Head of caudate nucleus (tissue), 42 donors: ENCODE measurements at regions not wholly inside any gene's neighbourhood (a gene's known extent, or its start where the extent isn't known, plus 50 kb on each side); places are given as distances from the start of the nearest gene placed in this dataset.

Experiments
- DNase-seq, 42 donors: peaks; one replicate each; pipeline versions ENCODE4 v3.0.0 to v3.0.0-alpha.2; 2020 to 2021; ENCODE audit warnings: mixed read lengths in 7 of 42
- intact Hi-C: fragments of 100-400 bp; cut with DNase I; formaldehyde crosslinking; loops from one replicate; pipeline ENCODE4 v1.15.0; 2022

DNA sequence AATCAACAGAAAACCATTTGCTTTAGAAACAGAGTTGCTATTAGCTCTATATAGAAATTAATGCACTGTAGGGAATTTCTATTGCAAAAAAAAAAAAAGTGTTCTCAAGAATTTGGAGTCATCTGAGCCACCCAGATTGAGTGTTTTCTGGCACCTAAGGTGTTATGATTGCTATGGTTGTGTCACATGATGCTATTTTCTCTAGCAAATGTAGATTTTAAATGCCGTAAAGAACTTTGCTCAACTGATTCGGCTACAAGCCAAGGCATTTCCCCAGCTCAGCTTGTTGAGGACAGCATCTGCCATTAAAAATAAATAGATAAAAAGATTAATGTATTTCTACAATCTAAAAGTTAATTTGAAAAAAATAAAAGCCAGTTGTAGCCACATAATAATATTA lies 712.8 kb downstream of the FAT4 start:
- intact Hi-C loops, result no loop called here
- no peak for DNase-seq

GRCh38 chr4:126028876-126029275 lies 714.1 kb downstream of the FAT4 start:
- DNase-seq, result no peak
- intact Hi-C loops, result no loop called here

GRCh38 chr4:126037231-126037630 lies 722.5 kb downstream of the FAT4 start:
- DNase-seq, result no peak
- intact Hi-C loops, result no loop called here

DNA sequence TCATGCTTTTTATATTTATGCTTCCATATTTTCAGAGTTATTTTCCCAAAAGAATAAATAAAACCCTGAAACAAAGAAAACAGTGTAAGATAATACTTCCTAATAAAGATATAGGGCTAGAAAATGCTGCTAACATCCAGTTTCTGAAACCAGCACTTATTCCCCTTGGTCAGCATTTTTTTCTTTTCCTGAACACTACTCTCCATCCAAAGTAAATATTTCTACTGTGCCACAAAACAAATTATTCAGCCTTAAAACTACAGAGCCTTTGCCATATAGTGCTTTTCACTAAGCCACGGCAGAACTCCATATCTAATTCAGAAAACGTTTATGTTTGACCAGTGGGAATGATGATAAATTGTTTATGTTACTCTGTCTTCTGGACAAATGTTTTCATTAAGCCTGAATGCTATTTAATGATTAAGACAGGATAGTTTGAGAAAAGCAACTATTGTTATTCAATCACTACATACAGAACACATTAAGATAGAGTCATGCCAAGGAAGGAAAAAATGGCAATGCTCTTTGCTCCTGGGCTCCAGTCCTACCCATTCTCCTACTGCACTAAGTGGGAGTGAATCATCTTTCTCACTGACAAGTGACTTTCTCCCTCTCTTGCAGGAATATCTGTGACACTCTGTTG lies 723.9 kb downstream of the FAT4 start:
- intact Hi-C loops, result no loop called here
- no peak for DNase-seq

GRCh38 chr4:126046081-126046614 lies 731.4 kb downstream of the FAT4 start:
- intact Hi-C loops, result no loop called here
- no peak for DNase-seq

- no peak for DNase-seq
- intact Hi-C loops, result no loop called here
Observed at GRCh38 chr4:126047114-126047513, 732.4 kb downstream of the FAT4 start.

- intact Hi-C loops, result no loop called here
- DNase-seq, result peak in 29 of 42 donors; percentile 3 to 73 (median 34)
Observed at GRCh38 chr4:126051689-126052424, 737.1 kb downstream of the FAT4 start.

- no peak for DNase-seq
- intact Hi-C loops, result no loop called here
Observed at GRCh38 chr4:126056116-126056650, 741.4 kb downstream of the FAT4 start.

GRCh38 chr4:126057371-126057770 lies 742.6 kb downstream of the FAT4 start:
- intact Hi-C loops, result no loop called here
- no peak for DNase-seq

DNA sequence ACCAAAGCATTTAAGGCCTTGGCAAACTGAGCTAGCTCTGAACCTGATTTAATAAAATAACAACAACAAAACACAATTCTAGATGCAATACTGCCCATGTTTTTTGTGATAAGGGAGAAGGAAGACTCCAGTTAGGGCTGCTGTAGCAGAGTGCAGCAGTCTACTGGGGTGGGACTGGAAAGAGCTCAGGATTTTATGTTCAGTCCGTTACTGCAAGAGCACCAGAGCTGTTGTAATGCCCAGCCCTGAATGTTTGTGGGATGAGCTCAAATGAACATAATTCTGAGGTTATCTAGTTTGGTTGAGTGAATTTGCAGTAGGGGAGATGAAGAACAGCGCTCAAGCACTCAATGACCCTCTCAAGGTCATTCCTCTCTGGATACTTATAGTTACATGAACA lies 743.8 kb downstream of the FAT4 start:
- DNase-seq, result no peak

GRCh38 chr4:126061655-126062054 lies 746.9 kb downstream of the FAT4 start:
- no peak for DNase-seq
- intact Hi-C loops, result no loop called here

More for the DNA sequence above, 743.8 kb downstream of the FAT4 start:
- intact Hi-C loops, result no loop called here

- intact Hi-C loops, result no loop called here
- no peak for DNase-seq
Observed at GRCh38 chr4:126065016-126065415, 750.3 kb downstream of the FAT4 start.

DNA sequence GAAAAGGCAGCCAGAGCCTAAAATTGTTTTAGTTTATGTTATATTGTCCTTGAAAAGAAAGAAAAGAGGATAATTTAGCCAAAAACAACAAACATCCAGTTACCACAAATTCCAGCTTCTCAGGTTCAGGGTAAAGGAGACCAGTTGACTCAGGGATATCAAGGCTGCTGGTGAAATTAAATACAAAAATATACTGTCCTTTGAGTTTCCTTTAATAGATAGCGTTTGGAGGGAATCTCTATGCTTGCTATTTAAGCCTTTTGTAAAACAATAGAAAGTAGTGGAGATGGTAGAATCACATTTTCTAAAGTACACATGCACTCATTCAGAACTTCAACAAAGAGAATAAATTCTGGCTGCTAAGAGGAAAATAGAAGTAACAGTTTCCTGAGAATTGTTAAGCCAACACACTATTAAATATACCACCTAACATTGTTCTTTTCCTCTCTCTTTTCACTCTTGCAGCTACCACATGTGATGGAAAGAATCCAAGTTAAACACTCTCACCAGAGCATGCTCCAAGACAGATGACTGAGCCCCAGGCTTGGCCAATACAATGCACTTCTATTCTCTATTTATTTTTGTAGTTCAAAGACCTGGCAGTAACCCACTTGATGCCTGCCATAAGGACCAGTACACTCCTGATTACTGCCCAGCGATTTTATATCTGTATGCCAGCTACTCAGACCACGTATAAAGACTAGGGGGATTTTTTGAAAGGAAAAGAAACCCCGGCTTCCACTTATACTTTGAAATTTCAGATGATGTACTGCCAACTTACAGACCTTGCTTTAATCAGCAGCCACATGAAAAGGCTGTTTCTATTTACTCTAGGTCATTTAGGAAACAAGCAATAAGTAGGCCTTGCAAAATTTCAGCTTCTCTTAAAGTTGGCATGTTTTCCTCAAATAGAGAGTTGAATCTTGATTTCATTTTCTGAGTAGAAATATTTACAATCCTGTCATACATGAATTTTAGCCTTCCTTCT lies 756.9 kb downstream of the FAT4 start:
- intact Hi-C loops, result no loop called here
- DNase-seq, result peak in 29 of 42 donors; percentile 2 to 71 (median 26)

DNA sequence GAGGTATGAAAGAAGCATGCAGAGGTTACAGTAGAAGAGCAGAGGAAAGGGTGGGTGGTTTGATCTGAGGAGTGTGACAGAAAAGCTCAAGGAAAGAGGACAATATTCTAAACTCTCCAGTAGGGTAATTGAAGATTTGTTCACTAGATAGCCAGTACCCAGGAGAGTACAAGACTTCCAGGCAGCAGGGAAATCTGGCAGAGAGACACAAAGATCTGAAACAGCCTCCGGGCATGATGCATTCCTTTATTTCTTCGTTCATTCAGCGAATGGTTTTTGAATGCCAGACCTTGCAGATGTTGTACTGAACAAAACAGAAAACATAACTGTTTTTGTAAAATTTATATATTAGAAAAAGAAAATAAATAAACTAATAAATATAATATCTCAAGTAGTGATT lies 766.6 kb downstream of the FAT4 start:
- intact Hi-C loops, result no loop called here
- no peak for DNase-seq

- DNase-seq, result no peak
- intact Hi-C loops, result no loop called here
Observed at GRCh38 chr4:126086041-126086440, 771.3 kb downstream of the FAT4 start.

DNA sequence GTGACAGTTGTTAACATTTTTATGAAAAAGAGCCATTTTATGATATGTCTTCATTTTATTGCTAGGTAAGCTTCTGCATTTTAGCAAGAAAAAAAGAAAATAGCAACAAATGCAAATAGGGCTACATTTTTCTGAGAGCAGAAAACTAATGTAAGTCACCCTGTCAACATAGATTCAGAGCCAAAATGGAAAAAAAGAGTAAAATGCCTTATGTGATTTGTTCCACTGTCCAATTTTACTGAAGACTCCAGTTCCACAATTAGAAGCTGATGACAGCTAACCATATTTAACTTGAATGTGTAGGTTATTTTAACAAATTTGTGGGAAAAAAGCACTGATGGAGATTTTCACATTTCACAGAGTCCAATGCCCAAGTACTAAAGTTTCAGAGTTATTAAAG lies 772.3 kb downstream of the FAT4 start:
- intact Hi-C loops, result no loop called here
- DNase-seq, result no peak

- intact Hi-C loops, result no loop called here
- DNase-seq, result no peak
Observed at GRCh38 chr4:126097155-126097799, 782.5 kb downstream of the FAT4 start.

- intact Hi-C loops, result no loop called here
- DNase-seq, result no peak
Observed at GRCh38 chr4:126106658-126107057, 791.9 kb downstream of the FAT4 start.

- intact Hi-C loops, result no loop called here
- DNase-seq, result no peak
Observed at GRCh38 chr4:126109836-126110235, 795.1 kb downstream of the FAT4 start.
